ENCODE measurements at regions not wholly inside any gene's neighbourhood (a gene's known extent, or its start where the extent isn't known, plus 50 kb on each side); places are given as distances from the start of the nearest gene placed in this dataset.

DNA sequence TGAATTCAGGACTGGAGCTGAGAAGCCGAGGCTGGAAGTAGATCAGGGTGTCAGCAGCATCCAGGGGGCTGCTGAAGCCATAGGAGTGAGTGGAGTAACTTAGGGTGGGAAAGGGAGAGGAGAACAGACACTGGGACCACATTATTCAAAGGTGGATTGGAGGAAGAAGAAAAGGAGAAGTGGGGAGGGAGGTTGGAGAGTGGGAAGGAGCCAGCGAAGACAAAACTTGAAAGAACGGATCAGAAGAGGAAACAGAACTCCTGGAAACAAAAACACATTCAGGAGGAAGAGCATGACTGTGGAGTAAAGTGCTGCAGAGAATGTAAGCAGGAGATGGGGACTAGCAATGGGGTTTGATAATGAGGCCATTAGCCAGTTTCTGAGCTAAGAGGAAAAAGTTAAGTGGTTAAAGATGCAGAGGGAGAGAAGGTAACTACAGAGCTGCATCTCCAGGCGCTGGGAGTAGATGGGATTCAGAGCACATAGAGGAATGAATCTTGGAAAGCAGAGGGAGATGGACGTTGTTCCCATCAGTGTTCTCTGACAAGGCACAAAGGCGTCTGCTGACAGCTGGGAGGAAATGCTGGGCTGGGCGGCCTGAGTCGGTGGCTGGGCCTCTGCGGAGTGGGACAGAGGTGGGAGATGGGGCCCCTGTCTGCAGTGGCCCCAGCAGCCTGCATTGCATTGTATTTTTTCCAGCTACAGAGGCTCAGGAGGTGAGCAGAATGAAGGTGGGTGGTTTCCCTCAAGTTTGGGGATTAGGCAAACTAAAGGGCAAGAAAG, 63.1 kb upstream of the LEP start:
- DNase-seq = no peak
- Mint-ChIP-seq H3K4me3 (no peak overlapping the region), H3K9me3 (no peaks in the 10 kb centered on the region), H3K36me3 (ENCODE audit: low read depth) (no peaks in the 10 kb centered on the region), H3K27ac (no peak overlapping the region), H3K4me1 (peaks cover 2% of the 10 kb centered on the region), H3K27me3 (peaks cover 36% of the 10 kb centered on the region)
- intact Hi-C loops (cut with micrococcal nuclease) = no loop called here

GRCh38 chr7:128178611-128179010, 62.5 kb upstream of the LEP start:
- intact Hi-C loops (cut with micrococcal nuclease) = no loop called here
- Mint-ChIP-seq H3K4me1 (no peaks in the 10 kb centered on the region), H3K27ac (no peak overlapping the region), H3K27me3 (peaks cover 34% of the 10 kb centered on the region), H3K4me3 (no peak overlapping the region), H3K9me3 (no peaks in the 10 kb centered on the region), H3K36me3 (ENCODE audit: low read depth) (no peaks in the 10 kb centered on the region)
- no peak for DNase-seq

DNA sequence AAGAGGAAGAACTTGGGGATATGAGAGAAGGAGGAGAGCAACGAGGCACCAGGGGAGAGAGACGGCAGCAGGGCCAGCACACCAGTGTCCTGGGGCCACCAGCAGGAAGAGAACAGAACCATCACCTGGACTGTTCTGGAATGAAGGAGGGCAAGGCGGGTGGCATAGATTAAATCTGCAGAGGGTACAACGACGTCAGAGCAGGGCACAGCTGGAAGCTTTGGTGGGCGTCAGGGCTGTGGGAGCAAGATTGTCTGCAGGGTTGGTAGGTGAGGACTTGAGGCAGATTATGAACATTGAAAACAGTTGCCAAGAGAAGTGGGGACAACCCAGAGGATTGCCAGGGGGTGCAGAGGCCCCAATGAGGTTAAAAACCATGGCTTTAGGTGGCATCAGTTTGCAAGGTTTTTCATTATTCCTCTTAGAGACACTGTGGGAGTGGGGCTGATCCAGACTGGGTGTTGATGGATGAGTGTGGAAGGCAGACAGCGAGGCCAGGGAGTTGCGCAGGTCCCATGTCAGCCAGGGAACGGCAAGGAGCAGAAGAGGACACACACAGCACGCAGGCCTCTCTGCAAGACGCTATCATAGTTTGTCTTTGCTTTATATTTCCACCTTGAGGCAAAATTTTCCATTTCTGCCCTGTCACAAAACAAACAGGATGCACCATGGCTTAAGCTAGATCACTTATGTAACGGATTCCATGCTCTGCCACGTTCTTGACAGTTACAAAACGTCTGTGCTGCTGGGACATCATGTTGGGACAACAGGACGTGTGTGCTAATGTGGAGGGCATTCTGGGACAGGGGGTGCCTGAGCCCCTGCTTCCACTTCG, 52.5 kb upstream of the LEP start:
- Mint-ChIP-seq H3K4me1 (no peaks in the 10 kb centered on the region), H3K9me3 (peaks cover 2% of the 10 kb centered on the region), H3K36me3 (ENCODE audit: low read depth) (no peaks in the 10 kb centered on the region), H3K27me3 (peaks cover 20% of the 10 kb centered on the region), H3K4me3 (no peak overlapping the region), H3K27ac (no peak overlapping the region)
- DNase-seq = no peak
- intact Hi-C loops (cut with micrococcal nuclease) = no loop called here

GRCh38 chr7:128189231-128189930, 51.7 kb upstream of the LEP start:
- peaks cover 15% of the 10 kb centered on the region for H3K27me3 Mint-ChIP-seq
- DNase-seq = no peak
- peaks cover 7% of the 10 kb centered on the region for H3K9me3 Mint-ChIP-seq
- H3K4me3 Mint-ChIP-seq = no peak overlapping the region
- peaks cover 2% of the 10 kb centered on the region for H3K36me3 Mint-ChIP-seq (ENCODE audit: low read depth)
- H3K4me1 Mint-ChIP-seq = no peaks in the 10 kb centered on the region
- intact Hi-C loops (cut with micrococcal nuclease) = no loop called here
- H3K27ac Mint-ChIP-seq = no peak overlapping the region

- Mint-ChIP-seq H3K27me3 (peaks cover 15% of the 10 kb centered on the region), H3K4me3 (no peak overlapping the region), H3K4me1 (no peaks in the 10 kb centered on the region), H3K36me3 (ENCODE audit: low read depth) (peaks cover 6% of the 10 kb centered on the region), H3K27ac (no peak overlapping the region), H3K9me3 (peaks cover 13% of the 10 kb centered on the region)
- intact Hi-C loops (cut with micrococcal nuclease) = no loop called here
- no peak for DNase-seq
Observed at GRCh38 chr7:128190051-128190647, 50.9 kb upstream of the LEP start.

DNA sequence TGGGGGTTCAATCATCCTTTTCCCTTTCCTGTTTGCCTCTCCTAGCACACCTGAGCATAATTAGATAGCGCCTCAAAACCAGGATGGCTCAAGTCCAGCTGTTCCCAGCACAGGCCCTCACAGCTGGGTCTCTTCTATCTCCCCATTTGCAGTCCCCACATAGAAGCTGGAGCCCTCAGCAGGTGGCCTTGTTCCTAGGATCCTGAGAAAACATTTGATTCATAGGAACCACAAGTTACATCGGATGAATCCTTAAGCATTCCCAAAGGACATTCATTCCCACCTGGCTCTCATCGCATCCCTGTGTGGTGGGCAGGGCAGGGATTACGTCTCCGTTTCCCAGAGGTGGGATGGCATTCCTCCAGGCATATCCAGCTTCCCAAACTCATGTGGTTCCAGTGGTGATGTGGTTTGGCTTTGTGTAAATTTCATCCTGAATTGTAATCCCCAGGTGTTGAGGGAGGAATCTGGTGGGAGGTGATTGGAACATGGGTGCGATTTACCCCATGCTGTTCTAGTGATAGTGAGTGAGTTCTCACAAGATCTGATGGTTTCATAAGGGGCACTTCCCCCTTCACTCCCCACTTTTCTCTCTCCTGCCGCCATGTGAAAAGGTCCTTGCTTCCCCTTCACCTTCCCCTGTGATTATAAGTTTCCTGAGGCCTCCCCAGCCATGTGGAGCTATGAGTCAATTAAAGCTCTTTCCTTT, 49.8 kb upstream of the LEP start:
- Mint-ChIP-seq H3K27me3 (peaks cover 9% of the 10 kb centered on the region), H3K4me1 (no peaks in the 10 kb centered on the region), H3K36me3 (ENCODE audit: low read depth) (peaks cover 6% of the 10 kb centered on the region), H3K4me3 (no peak overlapping the region), H3K9me3 (peaks cover 14% of the 10 kb centered on the region), H3K27ac (no peak overlapping the region)
- DNase-seq = no peak
- intact Hi-C loops (cut with micrococcal nuclease) = no loop called here
